T-helper 1 cell treated with Interleukin-12 subunit alpha and Interleukin-12 subunit beta and Interleukin-4 antibody, amounts not matched to agents 30 μg/mL and 1 μg/mL, for 36 hours (primary cell): ENCODE measurements at regions not wholly inside any gene's neighbourhood (a gene's known extent, or its start where the extent isn't known, plus 50 kb on each side); places are given as distances from the start of the nearest gene placed in this dataset.

ENCODE experiments used
- H3K27ac Mint-ChIP-seq: one replicate; pipeline ENCODE4 v1.8.0; 2021; ENCODE audit warnings: mild to moderate bottlenecking, mixed read lengths
- H3K27me3 Mint-ChIP-seq: one replicate; pipeline ENCODE4 v1.8.0; 2021; ENCODE audit warnings: low read depth, mixed read lengths
- H3K36me3 Mint-ChIP-seq: one replicate; pipeline ENCODE4 v1.8.0; 2021; ENCODE audit warnings: low read depth, mixed read lengths
- H3K4me1 Mint-ChIP-seq: one replicate; pipeline ENCODE4 v1.8.0; 2021; ENCODE audit warnings: low read depth, mixed read lengths
- H3K4me3 Mint-ChIP-seq: one replicate; pipeline ENCODE4 v1.8.0; 2021; ENCODE audit warnings: mild to moderate bottlenecking, moderate library complexity, mixed read lengths
- H3K9me3 Mint-ChIP-seq: one replicate; pipeline ENCODE4 v1.8.0; 2021; ENCODE audit warnings: mixed read lengths

GRCh38 chr16:26756633-26757032 is 310.1 kb upstream of the C16orf82 start:
- Mint-ChIP-seq H3K4me3 (no peak overlapping the region), H3K36me3 (no peaks in the 10 kb centered on the region), H3K27me3 (peaks cover 4% of the 10 kb centered on the region), H3K9me3 (peaks cover 13% of the 10 kb centered on the region), H3K4me1 (no peaks in the 10 kb centered on the region), H3K27ac (no peak overlapping the region)

- H3K4me3 Mint-ChIP-seq = no peak overlapping the region
- H3K4me1 Mint-ChIP-seq = no peaks in the 10 kb centered on the region
- H3K9me3 Mint-ChIP-seq = no peaks in the 10 kb centered on the region
- H3K27ac Mint-ChIP-seq = no peak overlapping the region
- no peaks in the 10 kb centered on the region for H3K27me3 Mint-ChIP-seq
- H3K36me3 Mint-ChIP-seq = no peaks in the 10 kb centered on the region
These were observed 304.1 kb upstream of the C16orf82 start for GRCh38 chr16:26762594-26762993.

GRCh38 chr16:26765087-26765486 is 301.6 kb upstream of the C16orf82 start:
- Mint-ChIP-seq H3K4me1 (peaks cover 1% of the 10 kb centered on the region), H3K27me3 (no peaks in the 10 kb centered on the region)

GRCh38 chr16:26768385-26769010 is 298.2 kb upstream of the C16orf82 start:
- H3K4me3 Mint-ChIP-seq = no peak overlapping the region
- H3K27ac Mint-ChIP-seq = no peak overlapping the region
- H3K4me1 Mint-ChIP-seq = peaks cover 8% of the 10 kb centered on the region
- H3K27me3 Mint-ChIP-seq = no peaks in the 10 kb centered on the region
- no peaks in the 10 kb centered on the region for H3K9me3 Mint-ChIP-seq
- H3K36me3 Mint-ChIP-seq = no peaks in the 10 kb centered on the region

More at GRCh38 chr16:26765087-26765486, 301.6 kb upstream of the C16orf82 start:
- H3K4me3 Mint-ChIP-seq = no peak overlapping the region
- H3K27ac Mint-ChIP-seq = no peak overlapping the region
- no peaks in the 10 kb centered on the region for H3K36me3 Mint-ChIP-seq
- no peaks in the 10 kb centered on the region for H3K9me3 Mint-ChIP-seq

- peaks cover 8% of the 10 kb centered on the region for H3K4me1 Mint-ChIP-seq
- peaks cover 4% of the 10 kb centered on the region for H3K9me3 Mint-ChIP-seq
- no peak overlapping the region for H3K4me3 Mint-ChIP-seq
- H3K36me3 Mint-ChIP-seq = no peaks in the 10 kb centered on the region
- H3K27me3 Mint-ChIP-seq = no peaks in the 10 kb centered on the region
- H3K27ac Mint-ChIP-seq = no peak overlapping the region
These were observed 296.2 kb upstream of the C16orf82 start for GRCh38 chr16:26770547-26770946.

GRCh38 chr16:26772503-26772902 is 294.2 kb upstream of the C16orf82 start:
- H3K27ac Mint-ChIP-seq = no peak overlapping the region
- peaks cover 4% of the 10 kb centered on the region for H3K9me3 Mint-ChIP-seq
- peaks cover 8% of the 10 kb centered on the region for H3K4me1 Mint-ChIP-seq
- no peaks in the 10 kb centered on the region for H3K36me3 Mint-ChIP-seq
- H3K27me3 Mint-ChIP-seq = peaks cover under 1% of the 10 kb centered on the region
- H3K4me3 Mint-ChIP-seq = no peak overlapping the region

- H3K4me1 Mint-ChIP-seq = no peaks in the 10 kb centered on the region
- H3K9me3 Mint-ChIP-seq = peaks cover 4% of the 10 kb centered on the region
- no peaks in the 10 kb centered on the region for H3K36me3 Mint-ChIP-seq
- peaks cover 19% of the 10 kb centered on the region for H3K27me3 Mint-ChIP-seq
- H3K27ac Mint-ChIP-seq = no peak overlapping the region
- H3K4me3 Mint-ChIP-seq = no peak overlapping the region
These were observed 288.9 kb upstream of the C16orf82 start for GRCh38 chr16:26777821-26778220.

- H3K27me3 Mint-ChIP-seq = peaks cover 15% of the 10 kb centered on the region
- no peak overlapping the region for H3K27ac Mint-ChIP-seq
- H3K9me3 Mint-ChIP-seq = no peaks in the 10 kb centered on the region
- no peaks in the 10 kb centered on the region for H3K4me1 Mint-ChIP-seq
- no peak overlapping the region for H3K4me3 Mint-ChIP-seq
- no peaks in the 10 kb centered on the region for H3K36me3 Mint-ChIP-seq
These were observed 278.8 kb upstream of the C16orf82 start for GRCh38 chr16:26787924-26788323.

GRCh38 chr16:26791169-26791568 is 275.6 kb upstream of the C16orf82 start:
- no peaks in the 10 kb centered on the region for H3K36me3 Mint-ChIP-seq
- H3K9me3 Mint-ChIP-seq = no peaks in the 10 kb centered on the region
- H3K27me3 Mint-ChIP-seq = peaks cover 15% of the 10 kb centered on the region
- peaks cover 4% of the 10 kb centered on the region for H3K4me1 Mint-ChIP-seq
- no peak overlapping the region for H3K4me3 Mint-ChIP-seq
- no peak overlapping the region for H3K27ac Mint-ChIP-seq

- Mint-ChIP-seq H3K4me1 (peaks cover 4% of the 10 kb centered on the region), H3K27ac (no peak overlapping the region), H3K36me3 (no peaks in the 10 kb centered on the region), H3K27me3 (peaks cover 15% of the 10 kb centered on the region), H3K4me3 (no peak overlapping the region), H3K9me3 (no peaks in the 10 kb centered on the region)
These were observed 271.5 kb upstream of the C16orf82 start for GRCh38 chr16:26795184-26795583.

GRCh38 chr16:26801628-26802027 is 265.1 kb upstream of the C16orf82 start:
- no peaks in the 10 kb centered on the region for H3K36me3 Mint-ChIP-seq

GRCh38 chr16:26802440-26802839 is 264.3 kb upstream of the C16orf82 start:
- H3K4me1 Mint-ChIP-seq = no peaks in the 10 kb centered on the region
- peaks cover 10% of the 10 kb centered on the region for H3K27me3 Mint-ChIP-seq
- no peak overlapping the region for H3K27ac Mint-ChIP-seq
- no peaks in the 10 kb centered on the region for H3K36me3 Mint-ChIP-seq
- H3K9me3 Mint-ChIP-seq = no peaks in the 10 kb centered on the region
- no peak overlapping the region for H3K4me3 Mint-ChIP-seq

More at GRCh38 chr16:26801628-26802027, 265.1 kb upstream of the C16orf82 start:
- peaks cover 7% of the 10 kb centered on the region for H3K27me3 Mint-ChIP-seq
- H3K4me1 Mint-ChIP-seq = no peaks in the 10 kb centered on the region
- no peak overlapping the region for H3K4me3 Mint-ChIP-seq
- no peaks in the 10 kb centered on the region for H3K9me3 Mint-ChIP-seq
- H3K27ac Mint-ChIP-seq = no peak overlapping the region

GRCh38 chr16:26802965-26803364 is 263.8 kb upstream of the C16orf82 start:
- Mint-ChIP-seq H3K9me3 (no peaks in the 10 kb centered on the region), H3K27me3 (peaks cover 10% of the 10 kb centered on the region), H3K4me1 (no peaks in the 10 kb centered on the region), H3K27ac (no peak overlapping the region), H3K36me3 (no peaks in the 10 kb centered on the region), H3K4me3 (no peak overlapping the region)

- Mint-ChIP-seq H3K36me3 (no peaks in the 10 kb centered on the region), H3K9me3 (no peaks in the 10 kb centered on the region), H3K4me1 (no peaks in the 10 kb centered on the region), H3K27ac (no peak overlapping the region), H3K27me3 (peaks cover 7% of the 10 kb centered on the region), H3K4me3 (no peak overlapping the region)
These were observed 260.1 kb upstream of the C16orf82 start for GRCh38 chr16:26806657-26807056.

GRCh38 chr16:26809461-26809860 is 257.3 kb upstream of the C16orf82 start:
- H3K36me3 Mint-ChIP-seq = no peaks in the 10 kb centered on the region
- H3K4me3 Mint-ChIP-seq = no peak overlapping the region

GRCh38 chr16:26816266-26816665 is 250.5 kb upstream of the C16orf82 start:
- Mint-ChIP-seq H3K4me1 (peaks cover 5% of the 10 kb centered on the region), H3K27me3 (no peaks in the 10 kb centered on the region), H3K27ac (no peak overlapping the region), H3K9me3 (no peaks in the 10 kb centered on the region), H3K4me3 (no peak overlapping the region), H3K36me3 (no peaks in the 10 kb centered on the region)

More at GRCh38 chr16:26809461-26809860, 257.3 kb upstream of the C16orf82 start:
- H3K27ac Mint-ChIP-seq = no peak overlapping the region
- H3K4me1 Mint-ChIP-seq = no peaks in the 10 kb centered on the region
- no peaks in the 10 kb centered on the region for H3K9me3 Mint-ChIP-seq
- H3K27me3 Mint-ChIP-seq = peaks cover 7% of the 10 kb centered on the region
